CD4-positive, alpha-beta T cell (primary cell): ENCODE measurements at regions not wholly inside any gene's neighbourhood (a gene's known extent, or its start where the extent isn't known, plus 50 kb on each side); places are given as distances from the start of the nearest gene placed in this dataset.

Source experiments
- ATAC-seq: fragments of 200-7000 bp; cut with Tn5 transposase; one replicate; pipeline ENCODE4 v1.10.0; 2022; ENCODE audit warnings: mild to moderate bottlenecking; ENCODE audit not compliant: poor library complexity
- CTCF ChIA-PET: fragments of 350-600 bp; sonication (Branson Sonifier 250); formaldehyde crosslinking; loops from one replicate; lab custom pipeline; 2021; ENCODE audit warnings: antibody characterized with exemption, inconsistent platforms; lab: Charles Lee
- POLR2A ChIA-PET: fragments of 350-600 bp; sonication (Branson Sonifier 250); formaldehyde crosslinking; loops from one replicate; lab custom pipeline; 2021; ENCODE audit warnings: antibody characterized with exemption, inconsistent platforms; lab: Charles Lee
- DNase-seq, 14 experiments: peaks; one replicate each; pipeline ENCODE4 v3.0.0-alpha.2; 2013 to 2020; ENCODE audit warnings: mixed read lengths in 2 of 14
- H3K27ac ChIP-seq, 2 donors: one replicate each; pipeline versions ENCODE4 v1.5.1 to v1.7.0; 2013; ENCODE audit warnings: low read length in 2 of 2, low read depth in 1 of 2, mild to moderate bottlenecking in 1 of 2
- H3K27me3 ChIP-seq, 2 experiments: 1 replicate in 1 of 2; 2 replicates in 1 of 2; pipeline versions ENCODE4 v1.6.1 to v1.7.0; 2013; ENCODE audit warnings: low read length in 2 of 2, control low read depth in 1 of 2, mild to moderate bottlenecking in 1 of 2, moderate library complexity in 1 of 2; ENCODE audit not compliant: insufficient read depth in 2 of 2, control insufficient read depth in 1 of 2
- H3K36me3 ChIP-seq: one replicate; pipeline ENCODE4 v1.6.1; 2013; ENCODE audit warnings: low read length, control low read depth; ENCODE audit not compliant: insufficient read depth
- H3K4me1 ChIP-seq: one replicate; pipeline ENCODE4 v1.6.1; 2013; ENCODE audit warnings: low read length, control low read depth; ENCODE audit not compliant: insufficient read depth
- H3K4me3 ChIP-seq: one replicate; pipeline ENCODE4 v1.5.1; 2013; ENCODE audit warnings: mild to moderate bottlenecking, low read length, moderate library complexity
- H3K9me3 ChIP-seq, 2 experiments: 1 replicate in 1 of 2; 2 replicates in 1 of 2; pipeline versions ENCODE4 v1.6.1 to v1.7.0; 2013; ENCODE audit warnings: low read length in 2 of 2, mild to moderate bottlenecking in 2 of 2, control low read depth in 1 of 2, moderate library complexity in 1 of 2; ENCODE audit not compliant: control insufficient read depth in 1 of 2, insufficient read depth in 1 of 2
- H3K27ac Mint-ChIP-seq: one replicate; pipeline ENCODE4 v1.8.0; 2020; ENCODE audit warnings: mixed read lengths
- H3K27me3 Mint-ChIP-seq: one replicate; pipeline ENCODE4 v1.8.0; 2021; ENCODE audit warnings: mixed read lengths
- H3K36me3 Mint-ChIP-seq: one replicate; pipeline ENCODE4 v1.8.0; 2021; ENCODE audit warnings: low read depth, mixed read lengths
- H3K4me1 Mint-ChIP-seq: one replicate; pipeline ENCODE4 v1.8.0; 2021; ENCODE audit warnings: low read depth, mixed read lengths
- H3K4me3 Mint-ChIP-seq: one replicate; pipeline ENCODE4 v1.8.0; 2020; ENCODE audit warnings: mild to moderate bottlenecking, mixed read lengths
- H3K9me3 Mint-ChIP-seq: one replicate; pipeline ENCODE4 v1.8.0; 2020; ENCODE audit warnings: mixed read lengths
- CTCF ChIP-seq: fragments of 200-600 bp; IDR thresholded peaks from one replicate; pipeline ENCODE4 v1.8.0; 2022; ENCODE audit warnings: antibody characterized with exemption, mild to moderate bottlenecking
- intact Hi-C, 2 experiments: fragments of 100-400 bp; cut with DNase I in 1 of 2; cut with micrococcal nuclease in 1 of 2; formaldehyde crosslinking; loops; one replicate each; pipeline versions ENCODE4 v1.15.1 to v1.9.0; 2023 to 2025; cut with DNase I, micrococcal nuclease

- ChIA-PET CTCF (no interaction called here), POLR2A (no interaction called here)
- no peak overlapping the region for H3K27ac ChIP-seq
- H3K9me3 ChIP-seq: no peaks in the 10 kb centered on the region
- Mint-ChIP-seq H3K9me3 (no peaks in the 10 kb centered on the region), H3K36me3 (no peaks in the 10 kb centered on the region), H3K4me1 (no peaks in the 10 kb centered on the region), H3K27me3 (peaks cover 15% of the 10 kb centered on the region), H3K27ac (no peak overlapping the region), H3K4me3 (no peak overlapping the region)
- no peaks in the 10 kb centered on the region for H3K36me3 ChIP-seq
- no peak for ATAC-seq
- no peaks in the 10 kb centered on the region for H3K4me1 ChIP-seq
- no peak overlapping the region for H3K4me3 ChIP-seq
- no peak for DNase-seq
- peaks cover 0 to 5% of the 10 kb centered on the region in 2 experiments for H3K27me3 ChIP-seq
- no peak for TF ChIP-seq CTCF
- intact Hi-C loops: no loop called here
Measured at GRCh38 chr10:117778241-117778640, 235.7 kb downstream of the EMX2 start.

GRCh38 chr10:117780411-117780810, 237.9 kb downstream of the EMX2 start:
- no peak overlapping the region for H3K4me3 ChIP-seq
- H3K27me3 Mint-ChIP-seq: peaks cover 15% of the 10 kb centered on the region
- CTCF ChIA-PET: no interaction called here
- no peak overlapping the region for H3K27ac ChIP-seq
- H3K27ac Mint-ChIP-seq: no peak overlapping the region
- no peak for DNase-seq
- H3K36me3 ChIP-seq: no peaks in the 10 kb centered on the region
- H3K4me3 Mint-ChIP-seq: no peak overlapping the region
- intact Hi-C loops: no loop called here
- POLR2A ChIA-PET: no interaction called here
- no peak for TF ChIP-seq CTCF
- H3K36me3 Mint-ChIP-seq: no peaks in the 10 kb centered on the region
- peaks cover 0 to 11% of the 10 kb centered on the region in 2 experiments for H3K9me3 ChIP-seq
- H3K27me3 ChIP-seq: peaks cover 0 to 5% of the 10 kb centered on the region in 2 experiments
- no peaks in the 10 kb centered on the region for H3K4me1 ChIP-seq
- H3K9me3 Mint-ChIP-seq: no peaks in the 10 kb centered on the region
- no peak for ATAC-seq
- no peaks in the 10 kb centered on the region for H3K4me1 Mint-ChIP-seq

- Mint-ChIP-seq H3K27ac (no peak overlapping the region), H3K4me1 (no peaks in the 10 kb centered on the region), H3K36me3 (no peaks in the 10 kb centered on the region), H3K4me3 (no peak overlapping the region), H3K9me3 (no peaks in the 10 kb centered on the region), H3K27me3 (peaks cover 15% of the 10 kb centered on the region)
- ChIA-PET POLR2A (no interaction called here), CTCF (no interaction called here)
- no peaks in the 10 kb centered on the region for H3K4me1 ChIP-seq
- DNase-seq (no peak), ATAC-seq (no peak)
- intact Hi-C loops: no loop called here
- peaks cover 0 to 5% of the 10 kb centered on the region in 2 experiments for H3K27me3 ChIP-seq
- TF ChIP-seq CTCF: no peak
- H3K9me3 ChIP-seq: peaks cover 0 to 11% of the 10 kb centered on the region in 2 experiments
- H3K4me3 ChIP-seq: no peak overlapping the region
- no peak overlapping the region for H3K27ac ChIP-seq
- H3K36me3 ChIP-seq: no peaks in the 10 kb centered on the region
Measured at GRCh38 chr10:117781216-117781831, 238.8 kb downstream of the EMX2 start.
